ENCODE measurements at regions not wholly inside any gene's neighbourhood (a gene's known extent, or its start where the extent isn't known, plus 50 kb on each side); places are given as distances from the start of the nearest gene placed in this dataset.
A peak's percentile ranks its signal among the peaks of the same experiment; 100 is the strongest.

DNA sequence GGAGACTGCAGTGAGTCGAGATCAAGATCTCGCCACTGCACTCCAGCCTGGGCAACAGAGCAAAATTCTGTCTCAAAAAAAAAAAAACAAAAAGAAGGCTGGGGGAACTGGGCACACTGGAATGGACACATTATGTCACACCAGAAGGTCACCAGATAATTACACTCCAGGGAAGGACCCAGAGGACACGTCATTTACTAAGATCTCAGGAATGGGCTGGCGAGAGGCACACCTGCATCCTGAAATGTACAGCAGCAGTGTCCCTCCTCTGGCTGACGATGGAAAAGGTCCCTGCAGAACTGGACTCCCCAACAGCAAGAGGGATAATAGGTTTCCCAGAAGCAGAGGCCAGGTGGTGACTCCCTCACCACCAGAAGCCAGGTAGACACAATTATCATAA, 243.5 kb downstream of the BCL11B start:
- Histone ChIP-seq H3K4me3 (no peak overlapping the region), H3K36me3 (ENCODE audit: control insufficient read depth in 4 of 4, insufficient read depth in 4 of 4, low read length in 4 of 4) (no peaks in the 10 kb centered on the region), H3K9ac (ENCODE audit: insufficient read depth in 1 of 2, low read length in 2 of 2) (no peak overlapping the region), H3K27ac (ENCODE audit: low read depth in 1 of 2, low read length in 1 of 2) (no peak overlapping the region), H3K4me1 (ENCODE audit: control insufficient read depth in 5 of 5, insufficient read depth in 5 of 5, low read length in 5 of 5) (no peaks in the 10 kb centered on the region), H3K9me3 (ENCODE audit: control insufficient read depth in 4 of 4, insufficient read depth in 3 of 4, low read length in 3 of 4) (peaks cover 0 to 5% (median 0%) of the 10 kb centered on the region in 4 donors), H3K27me3 (ENCODE audit: control insufficient read depth in 3 of 3, insufficient read depth in 3 of 3, low read length in 2 of 3) (peaks cover 0 to 3% (median 0%) of the 10 kb centered on the region in 3 donors)
- TF ChIP-seq, protein P1, sequence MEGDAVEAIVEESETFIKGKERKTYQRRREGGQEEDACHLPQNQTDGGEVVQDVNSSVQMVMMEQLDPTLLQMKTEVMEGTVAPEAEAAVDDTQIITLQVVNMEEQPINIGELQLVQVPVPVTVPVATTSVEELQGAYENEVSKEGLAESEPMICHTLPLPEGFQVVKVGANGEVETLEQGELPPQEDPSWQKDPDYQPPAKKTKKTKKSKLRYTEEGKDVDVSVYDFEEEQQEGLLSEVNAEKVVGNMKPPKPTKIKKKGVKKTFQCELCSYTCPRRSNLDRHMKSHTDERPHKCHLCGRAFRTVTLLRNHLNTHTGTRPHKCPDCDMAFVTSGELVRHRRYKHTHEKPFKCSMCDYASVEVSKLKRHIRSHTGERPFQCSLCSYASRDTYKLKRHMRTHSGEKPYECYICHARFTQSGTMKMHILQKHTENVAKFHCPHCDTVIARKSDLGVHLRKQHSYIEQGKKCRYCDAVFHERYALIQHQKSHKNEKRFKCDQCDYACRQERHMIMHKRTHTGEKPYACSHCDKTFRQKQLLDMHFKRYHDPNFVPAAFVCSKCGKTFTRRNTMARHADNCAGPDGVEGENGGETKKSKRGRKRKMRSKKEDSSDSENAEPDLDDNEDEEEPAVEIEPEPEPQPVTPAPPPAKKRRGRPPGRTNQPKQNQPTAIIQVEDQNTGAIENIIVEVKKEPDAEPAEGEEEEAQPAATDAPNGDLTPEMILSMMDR (IDR thresholded peaks at IDR 0.05; ENCODE audit: control extremely low read depth, extremely low read depth), result no peak
- DNase-seq (no peak), ATAC-seq (ENCODE audit: insufficient read depth, low FRiP score) (no peak)
- 89 to 90% methylated on average over 5 of the region's 5 CpGs for whole genome bisulfite sequencing, 2 donors

DNA sequence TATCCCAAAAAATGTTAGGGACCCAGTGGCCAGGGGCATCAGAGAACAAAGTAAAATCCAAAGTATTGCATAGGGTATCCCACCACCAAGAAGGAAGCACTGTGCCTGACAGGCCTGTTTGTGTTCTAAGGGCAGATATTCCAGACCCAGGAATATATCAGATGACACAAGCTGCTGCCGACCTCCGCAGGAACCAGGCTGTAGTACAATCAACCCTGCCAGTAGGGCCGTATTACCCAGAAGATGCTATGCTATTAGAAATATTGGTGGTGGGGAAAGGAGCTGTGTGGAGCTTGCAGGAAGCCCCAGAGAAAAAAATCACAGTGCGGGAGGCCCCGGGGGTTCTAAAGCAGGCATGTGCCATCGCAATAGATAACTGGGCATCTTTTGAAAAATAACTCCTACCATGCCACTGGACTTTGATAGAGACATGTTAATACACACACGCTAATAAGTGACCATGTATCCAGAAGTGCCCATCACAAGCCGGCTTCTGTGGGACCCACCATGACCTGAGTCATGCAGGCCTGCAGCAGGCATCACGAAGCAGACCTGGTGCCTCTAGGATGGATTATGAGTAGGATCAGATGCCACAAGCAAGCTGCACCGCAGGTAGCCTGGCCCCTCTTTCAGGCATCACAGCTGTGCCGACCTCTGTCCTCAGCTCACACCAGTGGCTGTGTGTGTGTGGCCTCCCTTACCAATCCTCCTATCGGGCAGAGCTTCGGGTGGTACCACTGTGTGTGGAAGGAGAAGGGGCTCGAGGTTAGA, 242.7 kb downstream of the BCL11B start:
- Histone ChIP-seq H3K4me1 (ENCODE audit: control insufficient read depth in 5 of 5, insufficient read depth in 5 of 5, low read length in 5 of 5) (no peaks in the 10 kb centered on the region), H3K4me3 (no peak overlapping the region), H3K9ac (ENCODE audit: insufficient read depth in 1 of 2, low read length in 2 of 2) (no peak overlapping the region), H3K27ac (ENCODE audit: low read depth in 1 of 2, low read length in 1 of 2) (no peak overlapping the region), H3K9me3 (ENCODE audit: control insufficient read depth in 4 of 4, insufficient read depth in 3 of 4, low read length in 3 of 4) (peaks cover 0 to 5% (median 0%) of the 10 kb centered on the region in 4 donors), H3K27me3 (ENCODE audit: control insufficient read depth in 3 of 3, insufficient read depth in 3 of 3, low read length in 2 of 3) (peaks cover 0 to 3% (median 0%) of the 10 kb centered on the region in 3 donors), H3K36me3 (ENCODE audit: control insufficient read depth in 4 of 4, insufficient read depth in 4 of 4, low read length in 4 of 4) (no peaks in the 10 kb centered on the region)
- TF ChIP-seq, protein P1 (IDR thresholded peaks at IDR 0.05; ENCODE audit: control extremely low read depth, extremely low read depth), result no peak
- WGBS, 2 donors, result 74 to 80% methylated on average over 14 of the region's 14 CpGs
- peak in 2 of 3 donors; percentile 9 to 54 for DNase-seq
- ATAC-seq (ENCODE audit: insufficient read depth, low FRiP score), result no peak

DNA sequence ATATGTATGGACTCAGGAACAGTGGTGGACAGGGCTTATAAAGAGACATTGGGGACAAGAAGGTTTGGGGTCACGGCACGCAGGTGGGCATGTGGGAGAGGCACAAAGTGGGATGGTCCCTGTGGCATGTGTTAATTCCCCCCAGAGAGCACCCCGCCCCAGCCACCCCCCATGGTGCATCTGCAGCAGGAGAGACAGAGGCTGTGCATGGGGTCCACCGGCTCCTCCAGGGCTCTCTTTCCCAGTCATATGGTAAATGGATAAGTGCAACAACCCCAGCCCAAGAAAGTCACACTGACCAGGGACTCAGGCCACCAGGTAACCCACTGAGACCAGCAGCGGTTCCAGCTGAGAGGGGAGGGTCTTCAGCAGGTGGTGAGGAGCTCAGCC, 242.1 kb downstream of the BCL11B start:
- no peaks in the 10 kb centered on the region for H3K36me3 ChIP-seq (ENCODE audit: control insufficient read depth in 4 of 4, insufficient read depth in 4 of 4, low read length in 4 of 4)
- WGBS, 2 donors, result 81 to 89% methylated on average over 5 of the region's 5 CpGs
- TF ChIP-seq, protein P1 (IDR thresholded peaks at IDR 0.05; ENCODE audit: control extremely low read depth, extremely low read depth), result no peak
- H3K9me3 ChIP-seq (ENCODE audit: control insufficient read depth in 4 of 4, insufficient read depth in 3 of 4, low read length in 3 of 4), result peaks cover 0 to 5% (median 0%) of the 10 kb centered on the region in 4 donors
- no peaks in the 10 kb centered on the region for H3K4me1 ChIP-seq (ENCODE audit: control insufficient read depth in 5 of 5, insufficient read depth in 5 of 5, low read length in 5 of 5)
- ATAC-seq (ENCODE audit: insufficient read depth, low FRiP score), result no peak
- no peak for DNase-seq
- H3K27me3 ChIP-seq (ENCODE audit: control insufficient read depth in 3 of 3, insufficient read depth in 3 of 3, low read length in 2 of 3), result peaks cover 0 to 3% (median 0%) of the 10 kb centered on the region in 3 donors
- no peak overlapping the region for H3K9ac ChIP-seq (ENCODE audit: insufficient read depth in 1 of 2, low read length in 2 of 2)
- no peak overlapping the region for H3K27ac ChIP-seq (ENCODE audit: low read depth in 1 of 2, low read length in 1 of 2)
- H3K4me3 ChIP-seq, result no peak overlapping the region

All from lung (tissue), 11 donors.